Adrenal gland (tissue), 9 donors: ENCODE measurements at regions not wholly inside any gene's neighbourhood (a gene's known extent, or its start where the extent isn't known, plus 50 kb on each side); places are given as distances from the start of the nearest gene placed in this dataset.

ENCODE experiments used
- DNase-seq, 7 donors: peaks; one replicate each; pipeline ENCODE4 v3.0.0-alpha.2; 2019 to 2020
- H3K27ac ChIP-seq, 5 donors: fragments of 200-600 bp; sonication (generic) in 4 of 5; 1 replicate in 3 of 5; 2 replicates in 2 of 5; pipeline versions ENCODE4 v1.5.1 to v1.8.0; 2016 to 2020; ENCODE audit warnings: mild to moderate bottlenecking in 1 of 5
- H3K27me3 ChIP-seq: fragments of 200-600 bp; 2 replicates; pipeline ENCODE4 v1.8.0; 2021
- H3K36me3 ChIP-seq, 2 donors: fragments of 200-600 bp; replicated peaks in 1 of 2; 1 replicate in 1 of 2; 2 replicates in 1 of 2; pipeline versions ENCODE4 v1.5.1 to v1.8.0; 2018 to 2022
- H3K4me1 ChIP-seq, 2 donors: fragments of 200-600 bp; replicated peaks in 1 of 2; 1 replicate in 1 of 2; 2 replicates in 1 of 2; pipeline versions ENCODE4 v1.5.1 to v1.8.0; 2018 to 2021
- H3K4me3 ChIP-seq, 4 donors: fragments of 200-600 bp; sonication (generic) in 3 of 4; one replicate each; pipeline ENCODE4 v1.5.1; 2016 to 2018
- H3K9me3 ChIP-seq, 3 donors: fragments of 200-600 bp; sonication (generic) in 1 of 3; replicated peaks in 1 of 3; 1 replicate in 2 of 3; 2 replicates in 1 of 3; pipeline versions ENCODE4 v1.5.1 to v1.8.0; 2016 to 2021
- POLR2A ChIP-seq, 2 donors: fragments of 450-650 bp; IDR thresholded peaks; one replicate each; pipeline ENCODE4 v1.6.1; 2017; ENCODE audit warnings: antibody characterized with exemption in 2 of 2, mild to moderate bottlenecking in 2 of 2, moderate library complexity in 1 of 2
- WGBS, 4 donors: extraction: QIAGEN DNeasy Blood & Tissue Kit in 2 of 4; methylation state at CpG; one replicate each; pipeline versions ENCODE4 v1.1.5 to v1.1.7; 2013 to 2017; 5-methylcytosine and 5-hydroxymethylcytosine counted together
- intact Hi-C, 2 donors: fragments of 100-400 bp; cut with DNase I; formaldehyde crosslinking; loops; one replicate each; pipeline versions ENCODE4 v1.14.1 to v1.15.0; 2022 to 2023
- TF ChIP-seq, protein P1 (sequence below), 6 experiments: fragments of 450-650 bp in 4 of 6; fragments of 200-600 bp in 2 of 6; sonication (generic) in 1 of 6; IDR thresholded peaks; 1 replicate in 5 of 6; 2 replicates in 1 of 6; pipeline versions ENCODE4 v1.5.1 to v1.8.0; 2016 to 2021; ENCODE audit warnings: antibody characterized with exemption in 6 of 6, mild to moderate bottlenecking in 2 of 6, moderate library complexity in 1 of 6
- donor health status: healthy with polysubstance abuse.
- donor health status: Bipolar disorder and iron deficiency.
- donor health status: DM: yes; HTN: yes; CAD: no.
- donor health status: DM: no; HTN: no; CAD: no.
- donor health status: DM: no; HTN: no; CAD: no.

DNA sequence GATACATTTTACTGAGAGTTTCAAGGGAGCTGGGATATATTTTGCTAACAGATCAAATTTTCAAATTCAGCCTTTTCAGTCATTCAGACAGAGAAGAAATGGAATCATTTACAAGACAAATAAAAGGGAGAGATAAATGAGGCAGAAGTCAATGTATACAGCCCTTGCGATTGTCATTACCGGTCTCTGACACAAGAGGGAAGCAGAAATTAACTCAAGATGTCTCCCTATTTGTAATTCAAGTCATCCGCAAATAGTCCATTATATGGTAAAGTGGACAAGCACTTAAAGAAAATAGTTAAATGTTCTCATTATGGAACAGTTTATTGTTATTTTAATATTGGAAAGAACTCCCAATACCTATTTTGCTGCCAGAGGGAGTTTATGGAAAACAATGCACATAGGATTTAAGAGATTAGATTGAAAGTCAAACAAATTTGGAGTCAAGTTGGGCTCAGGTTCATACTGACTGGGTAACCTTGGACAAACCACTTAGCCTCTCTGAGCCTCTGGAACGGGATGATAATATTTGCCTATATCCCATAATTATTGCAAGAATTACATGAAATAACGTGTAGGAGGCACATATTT lies 89.3 kb upstream of the PRKCQ start:
- H3K27me3 ChIP-seq: peaks cover 8% of the 10 kb centered on the region
- intact Hi-C loops: loop anchor here (5.0 to 10.0 kb wide), 2 partner anchors 245 to 748 kb away; no protein-coding TSS in a partner anchor

DNA sequence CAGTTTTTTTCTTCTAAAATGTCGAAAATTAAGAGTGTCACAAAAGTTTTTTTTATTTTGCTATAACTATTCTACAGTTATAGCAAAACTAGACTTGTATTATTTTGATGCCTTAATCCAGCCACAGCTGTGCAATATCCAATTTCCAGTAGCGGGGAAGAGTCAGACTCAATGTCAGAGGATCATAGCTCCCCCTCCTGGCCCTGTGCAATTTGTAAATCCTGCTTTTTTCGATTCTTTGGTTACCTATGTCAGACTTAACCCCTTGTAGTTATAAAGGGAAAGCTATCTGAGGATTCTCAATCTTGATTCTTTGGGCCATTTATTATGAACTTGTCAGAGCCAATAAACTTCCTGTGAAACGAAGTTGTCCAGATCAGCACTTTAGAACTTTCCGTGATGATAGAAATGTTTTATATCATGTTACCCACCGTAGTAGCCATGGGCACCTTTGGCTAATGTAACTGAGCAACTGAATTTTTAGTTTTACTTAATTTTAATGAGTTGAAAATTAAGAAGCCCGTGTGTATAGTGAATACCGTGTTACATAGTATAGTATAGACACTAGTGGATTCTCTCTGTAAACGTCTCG lies 87.7 kb upstream of the PRKCQ start:
- Histone ChIP-seq H3K4me3 (no peak overlapping the region), H3K4me1 (no peaks in the 10 kb centered on the region), H3K27me3 (peaks cover 8% of the 10 kb centered on the region), H3K36me3 (no peaks in the 10 kb centered on the region), H3K9me3 (no peaks in the 10 kb centered on the region), H3K27ac (no peak overlapping the region)
- WGBS, 4 donors: 34% methylated on average over 10 of the region's 10 CpGs
- peak in 6 of 7 donors; percentile 27 to 62 (median 34) for DNase-seq
- intact Hi-C loops: loop anchor here (5.0 to 10.0 kb wide), 2 partner anchors 243 to 750 kb away; no protein-coding TSS in a partner anchor
- TF ChIP-seq, protein P1, sequence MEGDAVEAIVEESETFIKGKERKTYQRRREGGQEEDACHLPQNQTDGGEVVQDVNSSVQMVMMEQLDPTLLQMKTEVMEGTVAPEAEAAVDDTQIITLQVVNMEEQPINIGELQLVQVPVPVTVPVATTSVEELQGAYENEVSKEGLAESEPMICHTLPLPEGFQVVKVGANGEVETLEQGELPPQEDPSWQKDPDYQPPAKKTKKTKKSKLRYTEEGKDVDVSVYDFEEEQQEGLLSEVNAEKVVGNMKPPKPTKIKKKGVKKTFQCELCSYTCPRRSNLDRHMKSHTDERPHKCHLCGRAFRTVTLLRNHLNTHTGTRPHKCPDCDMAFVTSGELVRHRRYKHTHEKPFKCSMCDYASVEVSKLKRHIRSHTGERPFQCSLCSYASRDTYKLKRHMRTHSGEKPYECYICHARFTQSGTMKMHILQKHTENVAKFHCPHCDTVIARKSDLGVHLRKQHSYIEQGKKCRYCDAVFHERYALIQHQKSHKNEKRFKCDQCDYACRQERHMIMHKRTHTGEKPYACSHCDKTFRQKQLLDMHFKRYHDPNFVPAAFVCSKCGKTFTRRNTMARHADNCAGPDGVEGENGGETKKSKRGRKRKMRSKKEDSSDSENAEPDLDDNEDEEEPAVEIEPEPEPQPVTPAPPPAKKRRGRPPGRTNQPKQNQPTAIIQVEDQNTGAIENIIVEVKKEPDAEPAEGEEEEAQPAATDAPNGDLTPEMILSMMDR (IDR thresholded peaks at IDR 0.05): peak; percentile 28 to 50 (median 44)
- TF ChIP-seq POLR2A (IDR thresholded peaks at IDR 0.05): no peak

More for the DNA sequence above, 89.3 kb upstream of the PRKCQ start:
- Histone ChIP-seq H3K27ac (no peak overlapping the region), H3K9me3 (no peaks in the 10 kb centered on the region), H3K4me3 (no peak overlapping the region), H3K4me1 (no peaks in the 10 kb centered on the region), H3K36me3 (no peaks in the 10 kb centered on the region)
- TF ChIP-seq, protein P1 (IDR thresholded peaks at IDR 0.05): peak; percentile 38 to 63 (median 56)
- TF ChIP-seq POLR2A (IDR thresholded peaks at IDR 0.05): no peak
- DNase-seq: peak in 2 of 7 donors; percentile 21 to 22
- WGBS, 4 donors: 21 to 27% (median 24%) methylated on average over 5 of the region's 5 CpGs

DNA sequence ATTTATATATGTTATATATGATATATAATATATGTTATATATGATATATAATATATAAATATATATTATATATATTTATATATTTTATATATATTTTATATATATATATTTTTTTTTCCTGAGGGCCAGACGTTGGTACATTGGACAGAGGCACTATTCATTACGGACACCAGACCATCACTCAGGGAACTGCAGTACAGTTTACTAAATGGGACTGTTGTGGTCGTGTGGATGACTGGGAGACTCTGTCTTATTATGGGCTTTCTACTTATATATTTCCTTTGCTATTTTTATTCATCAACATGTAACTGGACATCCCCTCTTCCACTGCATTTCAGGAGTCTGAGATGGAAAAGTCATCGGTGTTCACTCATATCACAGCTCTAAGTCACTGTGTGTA lies 87.1 kb upstream of the PRKCQ start:
- H3K27me3 ChIP-seq: peaks cover 8% of the 10 kb centered on the region
- no peak for TF ChIP-seq POLR2A (IDR thresholded peaks at IDR 0.05)
- TF ChIP-seq, protein P1 (IDR thresholded peaks at IDR 0.05): no peak
- intact Hi-C loops: loop anchor here (5.0 to 10.0 kb wide), 2 partner anchors 242 to 750 kb away; no protein-coding TSS in a partner anchor
- H3K36me3 ChIP-seq: no peaks in the 10 kb centered on the region
- no peak overlapping the region for H3K27ac ChIP-seq
- no peaks in the 10 kb centered on the region for H3K4me1 ChIP-seq
- DNase-seq: no peak
- no peak overlapping the region for H3K4me3 ChIP-seq
- 37 to 45% (median 42%) methylated on average over 4 of the region's 4 CpGs for WGBS, 4 donors
- no peaks in the 10 kb centered on the region for H3K9me3 ChIP-seq

DNA sequence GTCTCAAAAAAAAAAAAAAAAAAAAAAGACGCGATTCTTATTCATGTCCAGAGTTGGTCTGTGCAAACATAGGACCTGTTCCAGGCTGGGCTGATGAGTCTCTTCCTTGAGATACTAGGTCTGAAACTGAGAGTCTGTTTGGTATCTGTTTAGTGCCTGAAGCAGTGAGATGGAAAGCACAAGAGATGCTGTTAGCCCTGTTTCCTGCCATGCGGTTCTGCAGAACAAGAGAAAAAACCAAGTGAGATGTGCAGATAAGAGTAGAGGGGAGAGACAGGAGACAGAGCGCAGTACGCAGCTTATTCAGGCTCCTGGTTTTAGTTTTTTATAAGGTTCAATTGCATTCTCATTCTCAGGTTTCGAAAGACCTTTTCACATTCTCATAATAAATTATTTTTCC lies 85.8 kb upstream of the PRKCQ start:
- no peak for DNase-seq
- TF ChIP-seq POLR2A (IDR thresholded peaks at IDR 0.05): no peak
- TF ChIP-seq, protein P1 (IDR thresholded peaks at IDR 0.05): no peak
- 44 to 57% (median 48%) methylated on average over 4 to 6 of the region's 6 CpGs for WGBS, 4 donors

More for the DNA sequence above, 85.8 kb upstream of the PRKCQ start:
- no peak overlapping the region for H3K27ac ChIP-seq
- H3K36me3 ChIP-seq: no peaks in the 10 kb centered on the region
- H3K9me3 ChIP-seq: no peaks in the 10 kb centered on the region
- intact Hi-C loops: loop anchor here (5.0 to 10.0 kb wide), 2 partner anchors 241 to 751 kb away; no protein-coding TSS in a partner anchor
- H3K4me1 ChIP-seq: no peaks in the 10 kb centered on the region
- H3K4me3 ChIP-seq: no peak overlapping the region
- peaks cover 9% of the 10 kb centered on the region for H3K27me3 ChIP-seq
